PC-9 (cell line): ENCODE measurements at regions not wholly inside any gene's neighbourhood (a gene's known extent, or its start where the extent isn't known, plus 50 kb on each side); places are given as distances from the start of the nearest gene placed in this dataset.

ENCODE experiments used
- CTCF ChIP-seq: fragments of 200-600 bp; sonication (generic); conservative IDR thresholded peaks from 2 replicates; pipeline ENCODE4 v1.6.1; 2017; ENCODE audit warnings: mixed run types, antibody characterized with exemption, mild to moderate bottlenecking, moderate library complexity
- EZH2 ChIP-seq: fragments of 200-600 bp; sonication (generic); IDR thresholded peaks from 2 replicates; pipeline ENCODE4 v1.8.0; 2017; ENCODE audit warnings: antibody characterized with exemption, low read depth

GRCh38 chr6:153618371-153619322, 420.4 kb upstream of the OPRM1 start:
- TF ChIP-seq CTCF (no peak), EZH2 (no peak)
